ENCODE measurements at regions not wholly inside any gene's neighbourhood (a gene's known extent, or its start where the extent isn't known, plus 50 kb on each side); places are given as distances from the start of the nearest gene placed in this dataset.

- TF ChIP-seq EP300 (IDR thresholded peaks at IDR 0.05) (no peak), CTCF (IDR thresholded peaks at IDR 0.05) (no peak)
Measured at GRCh38 chr11:32034149-32034548, 56.7 kb upstream of the RCN1 start.
